ENCODE measurements at regions not wholly inside any gene's neighbourhood (a gene's known extent, or its start where the extent isn't known, plus 50 kb on each side); places are given as distances from the start of the nearest gene placed in this dataset.

GRCh38 chr5:5572976-5573797, 150.7 kb downstream of the ICE1 start (continued):
- TF ChIP-seq CHD7 (IDR thresholded peaks at IDR 0.05; ENCODE audit: insufficient replicate concordance, low read length) (no peak), USF2 (IDR thresholded peaks at IDR 0.05; ENCODE audit: low read length) (no peak), TAF7 (optimal IDR thresholded peaks at IDR 0.05; ENCODE audit: borderline replicate concordance, low read depth, low read length) (no peak)

Data from H1 (cell line).